SKM-1 treated with dmso at 0.1 percent for 144 hours (cell line): ENCODE measurements at regions not wholly inside any gene's neighbourhood (a gene's known extent, or its start where the extent isn't known, plus 50 kb on each side); places are given as distances from the start of the nearest gene placed in this dataset.
A peak's percentile ranks its signal among the peaks of the same experiment; 100 is the strongest.
"Not testable (repeated sequence)": the region's sequence is repeated elsewhere in the genome, so short reads cannot be mapped to it uniquely, and the experiment has no call there.

Experiments used
- DNase-seq: peaks from one replicate; lab custom pipeline; 2025; ENCODE audit not compliant: unreplicated experiment; lab: John Stamatoyannopoulos, UW

- not testable (repeated sequence) for DNase-seq
Observed at GRCh38 chr10:77740396-77740795, 102.8 kb upstream of the KCNMA1 start.

GRCh38 chr10:77738496-77739158 lies 101.0 kb upstream of the KCNMA1 start:
- DNase-seq: no peak

- no peak for DNase-seq
Observed at GRCh38 chr10:77737608-77738007, 100.0 kb upstream of the KCNMA1 start.

- DNase-seq: not testable (repeated sequence)
Observed at GRCh38 chr10:77735136-77735535, 97.5 kb upstream of the KCNMA1 start.

- DNase-seq: no peak
Observed at GRCh38 chr10:77732213-77733003, 94.8 kb upstream of the KCNMA1 start.

- DNase-seq: no peak
Observed at GRCh38 chr10:77727481-77727880, 89.9 kb upstream of the KCNMA1 start.

- DNase-seq: no peak
Observed at GRCh38 chr10:77726732-77727131, 89.1 kb upstream of the KCNMA1 start.

- DNase-seq: no peak
Observed at GRCh38 chr10:77726301-77726700, 88.7 kb upstream of the KCNMA1 start.

GRCh38 chr10:77724820-77725219 lies 87.2 kb upstream of the KCNMA1 start:
- DNase-seq: no peak

- DNase-seq: no peak
Observed at GRCh38 chr10:77723376-77723775, 85.8 kb upstream of the KCNMA1 start.

- not testable (repeated sequence) for DNase-seq
Observed at GRCh38 chr10:77722956-77723355, 85.3 kb upstream of the KCNMA1 start.

GRCh38 chr10:77721815-77722214 lies 84.2 kb upstream of the KCNMA1 start:
- DNase-seq: no peak

- DNase-seq: no peak
Observed at GRCh38 chr10:77718957-77719356, 81.3 kb upstream of the KCNMA1 start.

- not testable (repeated sequence) for DNase-seq
Observed at GRCh38 chr10:77718312-77718711, 80.7 kb upstream of the KCNMA1 start.

GRCh38 chr10:77717336-77717735 lies 79.7 kb upstream of the KCNMA1 start:
- DNase-seq: no peak

- no peak for DNase-seq
Observed at GRCh38 chr10:77716458-77717317, 79.1 kb upstream of the KCNMA1 start.

GRCh38 chr10:77715536-77715935 lies 77.9 kb upstream of the KCNMA1 start:
- no peak for DNase-seq

GRCh38 chr10:77715088-77715487 lies 77.5 kb upstream of the KCNMA1 start:
- DNase-seq: peak; percentile 4

GRCh38 chr10:77713521-77714280 lies 76.1 kb upstream of the KCNMA1 start:
- no peak for DNase-seq

GRCh38 chr10:77712207-77712606 lies 74.6 kb upstream of the KCNMA1 start:
- no peak for DNase-seq

- DNase-seq: no peak
Observed at GRCh38 chr10:77711683-77712049, 74.1 kb upstream of the KCNMA1 start.
